ENCODE measurements at regions not wholly inside any gene's neighbourhood (a gene's known extent, or its start where the extent isn't known, plus 50 kb on each side); places are given as distances from the start of the nearest gene placed in this dataset.
"Not testable (repeated sequence)": the region's sequence is repeated elsewhere in the genome, so short reads cannot be mapped to it uniquely, and the experiment has no call there.

GRCh38 chr13:64684685-64685431, 2545.3 kb downstream of the PCDH9 start:
- no peak for DNase-seq (ENCODE audit: low read depth)

GRCh38 chr13:64684108-64684507, 2546.0 kb downstream of the PCDH9 start:
- DNase-seq (ENCODE audit: low read depth) = no peak

- DNase-seq (ENCODE audit: low read depth) = no peak
Observed at GRCh38 chr13:64680739-64681138, 2549.4 kb downstream of the PCDH9 start.

GRCh38 chr13:64675255-64675892, 2554.8 kb downstream of the PCDH9 start:
- DNase-seq (ENCODE audit: low read depth) = peak; percentile 56

GRCh38 chr13:64674126-64674525, 2556.0 kb downstream of the PCDH9 start:
- DNase-seq (ENCODE audit: low read depth) = no peak

- DNase-seq (ENCODE audit: low read depth) = no peak
Observed at GRCh38 chr13:64672751-64673150, 2557.4 kb downstream of the PCDH9 start.

GRCh38 chr13:64662887-64663593, 2567.1 kb downstream of the PCDH9 start:
- DNase-seq (ENCODE audit: low read depth) = no peak

- DNase-seq (ENCODE audit: low read depth) = no peak
Observed at GRCh38 chr13:64648293-64648692, 2581.8 kb downstream of the PCDH9 start.

GRCh38 chr13:64643066-64643465, 2587.1 kb downstream of the PCDH9 start:
- no peak for DNase-seq (ENCODE audit: low read depth)

- DNase-seq (ENCODE audit: low read depth) = no peak
Observed at GRCh38 chr13:64640002-64640401, 2590.1 kb downstream of the PCDH9 start.

- DNase-seq (ENCODE audit: low read depth) = no peak
Observed at GRCh38 chr13:64639206-64639605, 2590.9 kb downstream of the PCDH9 start.

GRCh38 chr13:64633948-64634347, 2596.2 kb downstream of the PCDH9 start:
- no peak for DNase-seq (ENCODE audit: low read depth)

GRCh38 chr13:64627654-64628053, 2602.5 kb downstream of the PCDH9 start:
- DNase-seq (ENCODE audit: low read depth) = no peak

GRCh38 chr13:64626105-64626504, 2604.0 kb downstream of the PCDH9 start:
- DNase-seq (ENCODE audit: low read depth) = no peak

- DNase-seq (ENCODE audit: low read depth) = no peak
Observed at GRCh38 chr13:64617231-64617630, 2612.9 kb downstream of the PCDH9 start.

GRCh38 chr13:64591971-64592370, 2638.2 kb downstream of the PCDH9 start:
- peak; percentile 0 for DNase-seq (ENCODE audit: low read depth)

GRCh38 chr13:64579331-64579730, 2650.8 kb downstream of the PCDH9 start:
- DNase-seq (ENCODE audit: low read depth) = no peak

GRCh38 chr13:64568748-64569147, 2661.4 kb downstream of the PCDH9 start:
- no peak for DNase-seq (ENCODE audit: low read depth)

- DNase-seq (ENCODE audit: low read depth) = not testable (repeated sequence)
Observed at GRCh38 chr13:64558031-64558430, 2672.1 kb downstream of the PCDH9 start.

- peak; percentile 5 for DNase-seq (ENCODE audit: low read depth)
Observed at GRCh38 chr13:64556376-64556775, 2673.8 kb downstream of the PCDH9 start.

GRCh38 chr13:64553411-64554129, 2676.6 kb downstream of the PCDH9 start:
- DNase-seq (ENCODE audit: low read depth) = peak; percentile 0

GRCh38 chr13:64551755-64552154, 2678.4 kb downstream of the PCDH9 start:
- DNase-seq (ENCODE audit: low read depth) = peak; percentile 61
